Neural progenitor cell (in vitro differentiated cells): ENCODE measurements at regions not wholly inside any gene's neighbourhood (a gene's known extent, or its start where the extent isn't known, plus 50 kb on each side); places are given as distances from the start of the nearest gene placed in this dataset.

Experiments used
- DNase-seq: peaks from one replicate; pipeline ENCODE4 v3.0.0-alpha.2; 2016; ENCODE audit warnings: low spot score
- H2AFZ ChIP-seq: fragments of 200-600 bp; sonication (generic); replicated peaks from 2 replicates; pipeline ENCODE4 v1.6.1; 2016; ENCODE audit warnings: antibody characterized with exemption
- H3F3A ChIP-seq: fragments of 200-600 bp; sonication (generic); 2 replicates; pipeline ENCODE4 v1.6.1; 2016; ENCODE audit warnings: antibody characterized with exemption, low read depth
- H3K27ac ChIP-seq: fragments of 200-600 bp; sonication (generic); 2 replicates; pipeline ENCODE4 v1.5.1; 2016; ENCODE audit warnings: mild to moderate bottlenecking
- H3K27me3 ChIP-seq: fragments of 200-600 bp; sonication (generic); 2 replicates; pipeline ENCODE4 v1.6.1; 2016; ENCODE audit warnings: mild to moderate bottlenecking, moderate library complexity
- H3K36me3 ChIP-seq: fragments of 200-600 bp; sonication (generic); 2 replicates; pipeline ENCODE4 v1.5.1; 2016
- H3K4me1 ChIP-seq: fragments of 200-600 bp; sonication (generic); 2 replicates; pipeline ENCODE4 v1.6.1; 2016; ENCODE audit warnings: mixed run types
- H3K4me2 ChIP-seq: fragments of 200-600 bp; sonication (generic); 2 replicates; pipeline ENCODE4 v1.6.1; 2016
- H3K4me3 ChIP-seq: fragments of 200-600 bp; sonication (generic); 2 replicates; pipeline ENCODE4 v1.5.1; 2016
- H3K79me2 ChIP-seq: fragments of 200-600 bp; sonication (generic); 2 replicates; pipeline ENCODE4 v1.6.1; 2016; ENCODE audit warnings: low read depth
- H3K9ac ChIP-seq: fragments of 200-600 bp; sonication (generic); 2 replicates; pipeline ENCODE4 v1.6.1; 2016
- H3K9me3 ChIP-seq: fragments of 200-600 bp; sonication (generic); 2 replicates; pipeline ENCODE4 v1.5.1; 2016; ENCODE audit warnings: low read depth
- H4K20me1 ChIP-seq: fragments of 200-600 bp; sonication (generic); 2 replicates; pipeline ENCODE4 v1.6.1; 2016; ENCODE audit warnings: low read depth
- H3K27ac Mint-ChIP-seq: 3 replicates; pipeline ENCODE4 v1.8.0; 2021; ENCODE audit warnings: mixed read lengths
- H3K27me3 Mint-ChIP-seq: 2 replicates; pipeline ENCODE4 v1.8.0; 2022; ENCODE audit warnings: low read depth, mild to moderate bottlenecking, inconsistent platforms, moderate library complexity, mixed read lengths; ENCODE audit not compliant: insufficient read depth
- H3K36me3 Mint-ChIP-seq: 3 replicates; pipeline ENCODE4 v1.8.0; 2021; ENCODE audit warnings: mixed read lengths
- H3K4me1 Mint-ChIP-seq: 3 replicates; pipeline ENCODE4 v1.8.0; 2021; ENCODE audit warnings: mixed read lengths
- H3K4me3 Mint-ChIP-seq: 3 replicates; pipeline ENCODE4 v1.8.0; 2021; ENCODE audit warnings: mild to moderate bottlenecking, moderate library complexity, mixed read lengths
- H3K9me3 Mint-ChIP-seq: 3 replicates; pipeline ENCODE4 v1.8.0; 2020; ENCODE audit warnings: mixed read lengths
- EZH2 ChIP-seq: fragments of 200-600 bp; sonication (generic); IDR thresholded peaks from 2 replicates; pipeline ENCODE4 v1.6.1; 2017; ENCODE audit warnings: antibody characterized with exemption, mild to moderate bottlenecking, moderate library complexity
- EZH2phosphoT487 ChIP-seq: fragments of 200-600 bp; sonication (generic); IDR thresholded peaks from 2 replicates; pipeline ENCODE4 v1.6.1; 2017; ENCODE audit warnings: antibody characterized with exemption
- TF ChIP-seq, protein P1 (sequence below): fragments of 200-600 bp; sonication (generic); IDR thresholded peaks from 2 replicates; pipeline ENCODE4 v1.5.1; 2017; ENCODE audit warnings: antibody characterized with exemption, mild to moderate bottlenecking

DNA sequence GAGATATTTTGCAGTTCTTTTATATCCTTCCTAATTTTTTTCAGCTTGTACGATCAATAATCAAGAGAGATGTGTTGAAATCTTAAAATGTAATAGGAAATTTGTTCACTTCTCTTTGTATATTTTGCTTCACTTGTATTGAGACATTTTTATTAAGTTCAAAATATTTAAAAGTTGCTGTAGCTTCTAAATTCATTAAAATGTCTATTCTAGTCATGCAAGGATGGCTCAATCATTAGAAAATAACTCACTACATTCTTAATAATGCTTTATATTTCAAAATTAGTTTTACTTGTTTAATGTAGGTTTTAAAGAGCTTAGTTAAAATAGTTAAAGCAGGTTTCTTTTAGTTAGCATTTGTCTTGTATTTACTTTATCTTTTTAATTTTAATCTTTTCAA, 308.4 kb downstream of the CYRIA start:
- H3K4me1 ChIP-seq: no peaks in the 10 kb centered on the region
- no peaks in the 10 kb centered on the region for H3F3A ChIP-seq
- no peaks in the 10 kb centered on the region for H4K20me1 ChIP-seq
- Mint-ChIP-seq H3K9me3 (peaks cover 22% of the 10 kb centered on the region), H3K27me3 (peaks cover 2% of the 10 kb centered on the region), H3K4me3 (no peak overlapping the region), H3K4me1 (no peaks in the 10 kb centered on the region), H3K36me3 (no peaks in the 10 kb centered on the region), H3K27ac (no peak overlapping the region)
- H3K79me2 ChIP-seq: no peaks in the 10 kb centered on the region
- H3K36me3 ChIP-seq: no peaks in the 10 kb centered on the region
- no peak overlapping the region for H3K27ac ChIP-seq
- no peaks in the 10 kb centered on the region for H3K27me3 ChIP-seq
- H3K9ac ChIP-seq: no peak overlapping the region
- H2AFZ ChIP-seq: no peak overlapping the region
- DNase-seq: no peak
- TF ChIP-seq, protein P1, sequence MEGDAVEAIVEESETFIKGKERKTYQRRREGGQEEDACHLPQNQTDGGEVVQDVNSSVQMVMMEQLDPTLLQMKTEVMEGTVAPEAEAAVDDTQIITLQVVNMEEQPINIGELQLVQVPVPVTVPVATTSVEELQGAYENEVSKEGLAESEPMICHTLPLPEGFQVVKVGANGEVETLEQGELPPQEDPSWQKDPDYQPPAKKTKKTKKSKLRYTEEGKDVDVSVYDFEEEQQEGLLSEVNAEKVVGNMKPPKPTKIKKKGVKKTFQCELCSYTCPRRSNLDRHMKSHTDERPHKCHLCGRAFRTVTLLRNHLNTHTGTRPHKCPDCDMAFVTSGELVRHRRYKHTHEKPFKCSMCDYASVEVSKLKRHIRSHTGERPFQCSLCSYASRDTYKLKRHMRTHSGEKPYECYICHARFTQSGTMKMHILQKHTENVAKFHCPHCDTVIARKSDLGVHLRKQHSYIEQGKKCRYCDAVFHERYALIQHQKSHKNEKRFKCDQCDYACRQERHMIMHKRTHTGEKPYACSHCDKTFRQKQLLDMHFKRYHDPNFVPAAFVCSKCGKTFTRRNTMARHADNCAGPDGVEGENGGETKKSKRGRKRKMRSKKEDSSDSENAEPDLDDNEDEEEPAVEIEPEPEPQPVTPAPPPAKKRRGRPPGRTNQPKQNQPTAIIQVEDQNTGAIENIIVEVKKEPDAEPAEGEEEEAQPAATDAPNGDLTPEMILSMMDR: no peak
- H3K4me3 ChIP-seq: no peak overlapping the region
- no peaks in the 10 kb centered on the region for H3K9me3 ChIP-seq
- no peak overlapping the region for H3K4me2 ChIP-seq

DNA sequence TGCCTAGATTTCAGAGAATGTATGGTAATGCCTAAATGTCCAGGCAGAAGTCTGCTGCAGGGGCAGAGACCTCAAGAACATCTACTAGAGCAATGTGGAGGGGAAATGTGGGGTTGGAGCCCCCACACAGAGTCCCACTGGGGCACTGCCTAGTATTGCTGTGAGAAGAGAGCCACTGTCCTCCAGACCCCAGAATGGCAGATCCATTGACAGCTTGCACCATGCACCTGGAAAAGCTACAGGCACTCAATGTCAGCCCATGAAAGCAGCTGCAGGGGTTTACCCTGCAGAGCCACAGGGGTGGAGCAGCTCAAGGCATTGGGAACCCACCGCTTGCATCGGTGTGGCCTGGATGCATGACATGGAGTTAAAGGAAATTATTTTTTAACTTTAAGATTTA, 314.1 kb downstream of the CYRIA start:
- Histone ChIP-seq H3K4me3 (no peak overlapping the region), H3K4me1 (no peaks in the 10 kb centered on the region), H3K4me2 (no peak overlapping the region), H2AFZ (no peak overlapping the region), H3K9me3 (no peaks in the 10 kb centered on the region), H3K27ac (no peak overlapping the region), H3K36me3 (no peaks in the 10 kb centered on the region), H3K27me3 (no peaks in the 10 kb centered on the region), H3F3A (no peaks in the 10 kb centered on the region), H4K20me1 (no peaks in the 10 kb centered on the region), H3K79me2 (no peaks in the 10 kb centered on the region), H3K9ac (no peak overlapping the region)
- TF ChIP-seq EZH2 (no peak), EZH2phosphoT487 (no peak)
- TF ChIP-seq, protein P1: no peak
- Mint-ChIP-seq H3K27me3 (peaks cover 4% of the 10 kb centered on the region), H3K4me1 (no peaks in the 10 kb centered on the region), H3K36me3 (no peaks in the 10 kb centered on the region), H3K4me3 (no peak overlapping the region), H3K27ac (no peak overlapping the region), H3K9me3 (peaks cover 28% of the 10 kb centered on the region)
- no peak for DNase-seq

DNA sequence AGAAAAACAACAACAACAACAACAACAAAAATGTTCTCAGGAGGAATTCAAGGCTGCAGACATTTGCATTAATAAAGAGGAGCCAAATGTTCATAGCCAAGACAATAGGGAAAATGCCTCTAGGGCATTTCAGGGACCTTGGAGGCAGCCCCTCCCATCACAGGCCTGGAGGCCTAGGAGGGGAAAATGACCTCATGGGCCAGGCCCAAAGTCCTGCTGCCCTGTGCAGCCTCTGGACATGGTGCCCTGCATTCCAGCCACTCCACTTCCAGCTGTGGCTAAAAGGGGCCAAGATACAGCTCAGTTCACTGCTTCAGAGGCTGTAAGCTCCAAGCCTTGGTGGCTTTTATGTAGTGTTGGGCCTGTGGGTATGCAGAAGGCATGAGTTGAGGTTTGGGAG, 314.5 kb downstream of the CYRIA start:
- Histone ChIP-seq H3K4me3 (no peak overlapping the region), H2AFZ (no peak overlapping the region), H3K9ac (no peak overlapping the region), H3K9me3 (no peaks in the 10 kb centered on the region), H3K4me1 (no peaks in the 10 kb centered on the region), H3K36me3 (no peaks in the 10 kb centered on the region), H3K4me2 (no peak overlapping the region), H3F3A (no peaks in the 10 kb centered on the region), H3K27me3 (no peaks in the 10 kb centered on the region), H3K27ac (no peak overlapping the region), H4K20me1 (no peaks in the 10 kb centered on the region), H3K79me2 (no peaks in the 10 kb centered on the region)
- no peaks in the 10 kb centered on the region for H3K36me3 Mint-ChIP-seq
- no peak overlapping the region for H3K27ac Mint-ChIP-seq
- TF ChIP-seq, protein P1: no peak
- H3K9me3 Mint-ChIP-seq: peaks cover 29% of the 10 kb centered on the region
- H3K27me3 Mint-ChIP-seq: peaks cover 4% of the 10 kb centered on the region
- H3K4me1 Mint-ChIP-seq: no peaks in the 10 kb centered on the region
- H3K4me3 Mint-ChIP-seq: no peak overlapping the region
- no peak for DNase-seq

DNA sequence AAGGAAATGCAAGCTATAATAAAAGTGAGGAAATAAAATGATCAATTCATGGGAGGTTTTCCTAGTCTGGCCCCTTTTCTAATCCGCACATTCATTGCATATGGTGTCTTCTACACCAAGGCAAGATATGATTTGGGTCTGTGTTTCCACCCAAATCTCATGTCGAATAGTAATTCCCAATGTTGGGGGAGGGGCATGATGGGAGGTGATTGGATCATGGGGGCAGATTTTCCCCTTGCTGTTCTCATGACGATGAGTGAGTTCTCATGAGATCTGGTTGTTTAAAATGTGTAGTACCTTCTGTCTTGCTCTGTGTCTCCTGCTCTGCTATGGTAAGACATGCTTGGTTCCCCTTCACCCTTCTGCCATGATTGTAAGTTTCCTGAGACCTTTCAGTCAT, 315.4 kb downstream of the CYRIA start:
- H3K79me2 ChIP-seq: no peaks in the 10 kb centered on the region
- no peaks in the 10 kb centered on the region for H3K9me3 ChIP-seq
- no peak for DNase-seq
- Mint-ChIP-seq H3K27ac (no peak overlapping the region), H3K9me3 (peaks cover 25% of the 10 kb centered on the region), H3K36me3 (no peaks in the 10 kb centered on the region), H3K4me1 (no peaks in the 10 kb centered on the region), H3K27me3 (peaks cover 4% of the 10 kb centered on the region), H3K4me3 (no peak overlapping the region)
- H3K4me3 ChIP-seq: no peak overlapping the region
- H3K4me2 ChIP-seq: no peak overlapping the region
- no peaks in the 10 kb centered on the region for H3F3A ChIP-seq
- no peak overlapping the region for H2AFZ ChIP-seq
- H3K9ac ChIP-seq: no peak overlapping the region
- H3K27ac ChIP-seq: no peak overlapping the region
- no peaks in the 10 kb centered on the region for H4K20me1 ChIP-seq
- H3K4me1 ChIP-seq: no peaks in the 10 kb centered on the region
- TF ChIP-seq EZH2phosphoT487: no peak
- TF ChIP-seq EZH2: no peak
- TF ChIP-seq, protein P1: no peak
- H3K27me3 ChIP-seq: no peaks in the 10 kb centered on the region
- H3K36me3 ChIP-seq: no peaks in the 10 kb centered on the region
